ENCODE measurements at regions not wholly inside any gene's neighbourhood (a gene's known extent, or its start where the extent isn't known, plus 50 kb on each side); places are given as distances from the start of the nearest gene placed in this dataset.

- Mint-ChIP-seq H3K4me1 (peaks cover 63% of the 10 kb centered on the region), H3K27ac (ENCODE audit: unreplicated experiment) (peak overlapping the region; percentile 19), H3K4me3 (no peak overlapping the region), H3K36me3 (ENCODE audit: low read depth) (no peaks in the 10 kb centered on the region), H3K9me3 (no peaks in the 10 kb centered on the region), H3K27me3 (ENCODE audit: low read depth) (peaks cover 44% of the 10 kb centered on the region)
- no peak for TF ChIP-seq CTCF (conservative IDR thresholded peaks at IDR 0.05)
- no peak for DNase-seq (ENCODE audit: low read depth, low spot score)
These were observed 341.6 kb upstream of the SFSWAP start for GRCh38 chr12:131369094-131369845.

- H3K9me3 Mint-ChIP-seq, result no peaks in the 10 kb centered on the region
- TF ChIP-seq CTCF (conservative IDR thresholded peaks at IDR 0.05), result no peak
- no peaks in the 10 kb centered on the region for H3K36me3 Mint-ChIP-seq (ENCODE audit: low read depth)
- H3K4me1 Mint-ChIP-seq, result peaks cover 65% of the 10 kb centered on the region
- no peak for DNase-seq (ENCODE audit: low read depth, low spot score)
- H3K4me3 Mint-ChIP-seq, result peak overlapping the region; percentile 42
- H3K27ac Mint-ChIP-seq (ENCODE audit: unreplicated experiment), result peak overlapping the region; percentile 48
- H3K27me3 Mint-ChIP-seq (ENCODE audit: low read depth), result peaks cover 40% of the 10 kb centered on the region
These were observed 340.6 kb upstream of the SFSWAP start for GRCh38 chr12:131370321-131370720.

GRCh38 chr12:131370791-131371347 is 340.0 kb upstream of the SFSWAP start:
- Mint-ChIP-seq H3K4me3 (peak overlapping the region; percentile 42), H3K9me3 (no peaks in the 10 kb centered on the region), H3K4me1 (peaks cover 62% of the 10 kb centered on the region), H3K27me3 (ENCODE audit: low read depth) (peaks cover 35% of the 10 kb centered on the region), H3K36me3 (ENCODE audit: low read depth) (no peaks in the 10 kb centered on the region), H3K27ac (ENCODE audit: unreplicated experiment) (peak overlapping the region; percentile 40)
- no peak for TF ChIP-seq CTCF (conservative IDR thresholded peaks at IDR 0.05)
- DNase-seq (ENCODE audit: low read depth, low spot score), result no peak

- peaks cover 28% of the 10 kb centered on the region for H3K27me3 Mint-ChIP-seq (ENCODE audit: low read depth)
- no peaks in the 10 kb centered on the region for H3K9me3 Mint-ChIP-seq
- no peak overlapping the region for H3K4me3 Mint-ChIP-seq
- no peak for DNase-seq (ENCODE audit: low read depth, low spot score)
- peak overlapping the region; percentile 40 for H3K27ac Mint-ChIP-seq (ENCODE audit: unreplicated experiment)
- peaks cover 55% of the 10 kb centered on the region for H3K4me1 Mint-ChIP-seq
- no peaks in the 10 kb centered on the region for H3K36me3 Mint-ChIP-seq (ENCODE audit: low read depth)
- no peak for TF ChIP-seq CTCF (conservative IDR thresholded peaks at IDR 0.05)
These were observed 339.3 kb upstream of the SFSWAP start for GRCh38 chr12:131371401-131372170.

GRCh38 chr12:131372171-131372475 is 338.8 kb upstream of the SFSWAP start:
- no peak for TF ChIP-seq CTCF (conservative IDR thresholded peaks at IDR 0.05)
- H3K4me1 Mint-ChIP-seq, result peaks cover 53% of the 10 kb centered on the region

More at GRCh38 chr12:131372171-131372475, 338.8 kb upstream of the SFSWAP start:
- no peak overlapping the region for H3K27ac Mint-ChIP-seq (ENCODE audit: unreplicated experiment)
- no peak for DNase-seq (ENCODE audit: low read depth, low spot score)
- no peaks in the 10 kb centered on the region for H3K9me3 Mint-ChIP-seq
- H3K36me3 Mint-ChIP-seq (ENCODE audit: low read depth), result no peaks in the 10 kb centered on the region
- H3K4me3 Mint-ChIP-seq, result no peak overlapping the region
- peaks cover 28% of the 10 kb centered on the region for H3K27me3 Mint-ChIP-seq (ENCODE audit: low read depth)

Measured in neural crest cell (in vitro differentiated cells).